GM12892 (cell line): ENCODE measurements at regions not wholly inside any gene's neighbourhood (a gene's known extent, or its start where the extent isn't known, plus 50 kb on each side); places are given as distances from the start of the nearest gene placed in this dataset.
"Not testable (repeated sequence)": the region's sequence is repeated elsewhere in the genome, so short reads cannot be mapped to it uniquely, and the experiment has no call there.

Experiments
- POLR2A ChIP-seq: IDR thresholded peaks from 2 replicates; pipeline ENCODE4 v1.6.1; 2011; ENCODE audit warnings: low read depth, low read length, control low read depth
- POLR2AphosphoS5 ChIP-seq: IDR thresholded peaks from 2 replicates; pipeline ENCODE4 v1.6.1; 2011; ENCODE audit warnings: low read depth, low read length, control low read depth

GRCh38 chr17:46454572-46454971 is 57.7 kb upstream of the LRRC37A2 start:
- not testable (repeated sequence) for TF ChIP-seq POLR2AphosphoS5, POLR2A
